ENCODE measurements at regions not wholly inside any gene's neighbourhood (a gene's known extent, or its start where the extent isn't known, plus 50 kb on each side); places are given as distances from the start of the nearest gene placed in this dataset.
"Not testable (repeated sequence)": the region's sequence is repeated elsewhere in the genome, so short reads cannot be mapped to it uniquely, and the experiment has no call there.

DNA sequence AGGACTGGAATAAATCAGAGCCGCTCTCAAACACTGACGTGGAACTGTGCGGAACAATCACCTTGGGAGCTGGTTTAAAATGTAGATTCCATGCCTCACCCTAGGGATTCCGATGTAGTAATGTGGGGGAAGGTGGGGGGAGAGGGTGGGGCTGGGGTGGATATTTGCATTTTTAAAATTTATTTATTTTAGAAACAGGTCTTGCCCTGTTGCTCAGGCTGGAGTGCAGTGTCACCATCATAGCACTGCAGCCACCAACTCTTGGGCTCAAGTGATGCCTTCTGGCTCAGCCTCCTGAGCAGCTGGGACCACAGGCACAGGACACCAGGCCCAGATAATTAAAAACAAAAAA, 101.9 kb upstream of the SEC22B start:
- H3K27ac Mint-ChIP-seq; H3K4me3 Mint-ChIP-seq; H3K27me3 Mint-ChIP-seq (ENCODE audit: low read depth); H2BK12ac ChIP-seq (ENCODE audit: insufficient read length, low read depth, low read length); H3K4me1 ChIP-seq (ENCODE audit: insufficient read depth, low read length); H3K18ac ChIP-seq (ENCODE audit: insufficient read length, low read depth, low read length); H3K27me3 ChIP-seq (ENCODE audit: insufficient read depth, low read length); H2AFZ ChIP-seq (ENCODE audit: low read length); H3K79me2 ChIP-seq (ENCODE audit: insufficient read depth, low read length); H4K8ac ChIP-seq (replicated peaks; ENCODE audit: insufficient read length, low read depth, low read length); H3K4me1 Mint-ChIP-seq; H4K20me1 ChIP-seq (ENCODE audit: control insufficient read depth, insufficient read depth, insufficient read length); H3K4me2 ChIP-seq (ENCODE audit: insufficient read depth, insufficient read length, low read length); H3K27ac ChIP-seq (ENCODE audit: insufficient read length, low read depth, low read length); DNase-seq; H2BK5ac ChIP-seq (ENCODE audit: insufficient read length, low read length); H2BK120ac ChIP-seq (ENCODE audit: low read depth, low read length, poor library complexity, severe bottlenecking); H3T11ph ChIP-seq (ENCODE audit: low read length); H3K56ac ChIP-seq (ENCODE audit: insufficient read length, low read depth, low read length); H2AK5ac ChIP-seq (ENCODE audit: insufficient read length, low read length); H3K36me3 Mint-ChIP-seq (ENCODE audit: insufficient read depth in 1 of 3, low read depth in 3 of 3); H3K14ac ChIP-seq (ENCODE audit: insufficient read depth, low read length); H2BK20ac ChIP-seq (ENCODE audit: low read depth, low read length, poor library complexity, severe bottlenecking); H2BK15ac ChIP-seq (ENCODE audit: low read depth, low read length); H4K5ac ChIP-seq (ENCODE audit: insufficient read length, low read depth, low read length); H3K9me3 Mint-ChIP-seq; H3K9ac ChIP-seq (ENCODE audit: extremely low read depth, insufficient read length, low read length); H3K9me3 ChIP-seq (ENCODE audit: control insufficient read depth, low read depth, low read length); H4K91ac ChIP-seq (ENCODE audit: insufficient read length, low read depth, low read length); H3K79me1 ChIP-seq (ENCODE audit: insufficient read depth, low read depth, low read length, poor library complexity, severe bottlenecking); H3K23ac ChIP-seq (ENCODE audit: insufficient read length, low read depth, low read length); H3K23me2 ChIP-seq (ENCODE audit: insufficient read length, low read depth, low read length, poor library complexity, severe bottlenecking); H3K4ac ChIP-seq (ENCODE audit: low read depth, low read length): not testable (repeated sequence)
- no CpG with 5 or more reads among the region's 4 CpGs for WGBS (ENCODE audit: extremely low coverage, insufficient read length, low lambda C conversion rate)

DNA sequence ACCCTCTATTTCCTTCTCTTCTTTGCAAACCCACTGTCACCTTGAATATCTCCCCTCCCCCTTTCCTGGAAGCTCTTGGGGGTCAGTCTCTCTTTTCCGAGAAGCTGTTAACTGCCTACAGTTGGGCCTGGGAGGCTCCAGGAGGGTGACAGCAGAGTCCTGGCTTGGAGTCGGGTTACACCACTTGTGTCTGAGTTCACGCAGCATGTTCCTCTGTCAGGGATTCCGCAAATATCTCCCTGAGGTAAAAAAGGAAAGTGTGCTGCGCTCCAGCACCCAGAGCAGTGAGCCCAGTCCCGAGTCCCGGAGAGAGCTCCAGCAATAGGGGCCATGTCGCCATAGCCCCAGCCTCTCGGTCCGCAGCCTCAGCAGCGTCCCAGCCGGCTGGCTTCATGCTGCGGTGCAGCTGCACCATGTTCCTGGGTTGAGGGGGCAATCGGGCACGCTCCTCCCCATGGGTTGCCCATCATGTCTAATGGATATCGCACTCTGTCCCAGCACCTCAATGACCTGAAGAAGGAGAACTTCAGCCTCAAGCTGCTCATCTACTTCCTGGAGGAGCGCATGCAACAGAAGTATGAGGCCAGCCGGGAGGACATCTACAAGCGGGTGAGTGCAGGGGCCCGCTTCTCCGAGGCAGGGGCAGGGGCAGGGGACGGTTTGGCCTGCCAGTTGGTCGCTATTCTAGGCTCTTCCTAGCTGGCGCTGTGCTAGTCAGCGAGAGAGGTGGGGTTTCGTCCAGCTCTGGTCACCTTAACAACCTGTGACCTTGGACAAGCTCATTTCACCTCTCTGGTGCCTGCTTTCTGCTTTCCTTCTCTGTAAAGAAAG, 101.3 kb upstream of the SEC22B start:
- H4K5ac ChIP-seq (ENCODE audit: insufficient read length, low read depth, low read length); H3K9me3 ChIP-seq (ENCODE audit: control insufficient read depth, low read depth, low read length); H3T11ph ChIP-seq (ENCODE audit: low read length); H2BK15ac ChIP-seq (ENCODE audit: low read depth, low read length); H3K9me3 Mint-ChIP-seq; H4K8ac ChIP-seq (replicated peaks; ENCODE audit: insufficient read length, low read depth, low read length); DNase-seq; H3K56ac ChIP-seq (ENCODE audit: insufficient read length, low read depth, low read length); H2BK20ac ChIP-seq (ENCODE audit: low read depth, low read length, poor library complexity, severe bottlenecking); H3K4me2 ChIP-seq (ENCODE audit: insufficient read depth, insufficient read length, low read length); H3K27me3 Mint-ChIP-seq (ENCODE audit: low read depth); H3K23me2 ChIP-seq (ENCODE audit: insufficient read length, low read depth, low read length, poor library complexity, severe bottlenecking); H3K18ac ChIP-seq (ENCODE audit: insufficient read length, low read depth, low read length); H3K9ac ChIP-seq (ENCODE audit: extremely low read depth, insufficient read length, low read length); H2BK5ac ChIP-seq (ENCODE audit: insufficient read length, low read length); H3K14ac ChIP-seq (ENCODE audit: insufficient read depth, low read length); H2AFZ ChIP-seq (ENCODE audit: low read length); H4K20me1 ChIP-seq (ENCODE audit: control insufficient read depth, insufficient read depth, insufficient read length); H3K23ac ChIP-seq (ENCODE audit: insufficient read length, low read depth, low read length); H3K79me2 ChIP-seq (ENCODE audit: insufficient read depth, low read length); H2AK5ac ChIP-seq (ENCODE audit: insufficient read length, low read length); H2BK120ac ChIP-seq (ENCODE audit: low read depth, low read length, poor library complexity, severe bottlenecking); H2BK12ac ChIP-seq (ENCODE audit: insufficient read length, low read depth, low read length); H3K4me1 Mint-ChIP-seq; H3K27ac ChIP-seq (ENCODE audit: insufficient read length, low read depth, low read length); H3K36me3 Mint-ChIP-seq (ENCODE audit: insufficient read depth in 1 of 3, low read depth in 3 of 3); H3K27ac Mint-ChIP-seq; H3K4me3 Mint-ChIP-seq; H4K91ac ChIP-seq (ENCODE audit: insufficient read length, low read depth, low read length); H3K79me1 ChIP-seq (ENCODE audit: insufficient read depth, low read depth, low read length, poor library complexity, severe bottlenecking); H3K27me3 ChIP-seq (ENCODE audit: insufficient read depth, low read length); H3K4ac ChIP-seq (ENCODE audit: low read depth, low read length); H3K4me1 ChIP-seq (ENCODE audit: insufficient read depth, low read length): not testable (repeated sequence)
- WGBS (ENCODE audit: extremely low coverage, insufficient read length, low lambda C conversion rate): no CpG with 5 or more reads among the region's 26 CpGs

Data from H9 (cell line).